Right ventricle myocardium superior (tissue), 1 donor: ENCODE measurements at regions not wholly inside any gene's neighbourhood (a gene's known extent, or its start where the extent isn't known, plus 50 kb on each side); places are given as distances from the start of the nearest gene placed in this dataset.
"Not testable (repeated sequence)": the region's sequence is repeated elsewhere in the genome, so short reads cannot be mapped to it uniquely, and the experiment has no call there.

Experiments
- ATAC-seq: fragments of 200-7000 bp; cut with Tn5 transposase; one replicate; pipeline ENCODE4 v1.9.1; 2020; ENCODE audit warnings: mild to moderate bottlenecking; ENCODE audit not compliant: poor library complexity
- DNase-seq: peaks from one replicate; pipeline ENCODE4 v3.0.0-alpha.2; 2020
- intact Hi-C: fragments of 100-400 bp; cut with DNase I; formaldehyde crosslinking; loops from one replicate; pipeline ENCODE4 v1.11.2; 2022
- donor health status: DM: no; HTN: yes; CAD: no; lungs with severe emphysema.

GRCh38 chr2:20499387-20499786 lies 52.5 kb downstream of the RHOB start:
- intact Hi-C loops = no loop called here
- no peak for DNase-seq
- ATAC-seq = no peak

- no peak for DNase-seq
- intact Hi-C loops = no loop called here
- peak; percentile 15 for ATAC-seq
Measured at GRCh38 chr2:20501974-20502373, 55.1 kb downstream of the RHOB start.

GRCh38 chr2:20502496-20502895 lies 55.6 kb downstream of the RHOB start:
- DNase-seq, ATAC-seq, intact Hi-C loops: not testable (repeated sequence)

DNA sequence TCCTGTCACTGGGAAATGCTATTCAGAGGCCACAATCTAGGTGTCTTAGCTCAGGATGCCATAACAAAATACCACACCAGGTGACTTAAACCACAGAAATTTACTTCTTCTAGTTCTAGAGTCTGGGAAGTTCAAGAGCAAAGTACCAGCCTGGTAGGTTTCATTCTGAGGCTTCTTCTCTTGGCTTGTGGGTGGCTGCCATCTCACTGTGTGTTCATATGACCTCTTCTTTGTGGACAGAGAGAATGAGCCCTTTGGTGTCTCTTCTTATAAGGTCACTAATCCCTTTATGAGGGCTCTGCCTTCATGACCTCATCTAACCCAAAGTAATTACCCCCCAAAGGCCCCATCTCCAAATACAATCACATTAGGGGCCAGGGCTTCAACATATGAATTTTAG lies 57.3 kb downstream of the RHOB start:
- intact Hi-C loops = no loop called here
- DNase-seq = no peak
- no peak for ATAC-seq

GRCh38 chr2:20506201-20506685 lies 59.4 kb downstream of the RHOB start:
- no peak for DNase-seq
- intact Hi-C loops = no loop called here
- no peak for ATAC-seq

GRCh38 chr2:20507166-20507692 lies 60.4 kb downstream of the RHOB start:
- DNase-seq = no peak
- intact Hi-C loops = no loop called here
- no peak for ATAC-seq

GRCh38 chr2:20507711-20508110 lies 60.8 kb downstream of the RHOB start:
- intact Hi-C loops = no loop called here
- DNase-seq (no peak), ATAC-seq (no peak)

DNA sequence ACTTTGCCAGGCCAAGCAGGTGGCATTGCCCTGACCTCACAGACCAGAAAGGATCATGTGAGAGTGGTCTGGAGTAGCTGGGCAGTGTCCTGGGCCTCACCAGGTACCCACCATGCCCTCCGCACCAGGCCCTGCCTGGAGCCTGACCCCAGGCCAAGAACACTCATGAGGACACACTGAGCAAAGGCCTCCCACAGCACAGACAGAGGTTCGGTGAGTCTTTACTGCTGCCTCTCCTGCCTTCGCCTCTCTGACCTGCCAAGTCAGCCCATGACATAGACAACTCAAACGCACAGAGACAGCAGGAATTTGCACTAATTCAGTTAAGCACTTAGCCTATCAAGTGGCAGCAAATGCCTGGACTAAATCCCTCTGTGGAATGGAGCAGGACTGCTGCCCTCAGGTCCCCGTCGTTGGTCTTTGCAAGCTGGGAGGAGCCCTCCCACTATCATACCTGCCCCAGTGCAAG lies 62.5 kb downstream of the RHOB start:
- intact Hi-C loops = no loop called here
- DNase-seq (no peak), ATAC-seq (no peak)

DNA sequence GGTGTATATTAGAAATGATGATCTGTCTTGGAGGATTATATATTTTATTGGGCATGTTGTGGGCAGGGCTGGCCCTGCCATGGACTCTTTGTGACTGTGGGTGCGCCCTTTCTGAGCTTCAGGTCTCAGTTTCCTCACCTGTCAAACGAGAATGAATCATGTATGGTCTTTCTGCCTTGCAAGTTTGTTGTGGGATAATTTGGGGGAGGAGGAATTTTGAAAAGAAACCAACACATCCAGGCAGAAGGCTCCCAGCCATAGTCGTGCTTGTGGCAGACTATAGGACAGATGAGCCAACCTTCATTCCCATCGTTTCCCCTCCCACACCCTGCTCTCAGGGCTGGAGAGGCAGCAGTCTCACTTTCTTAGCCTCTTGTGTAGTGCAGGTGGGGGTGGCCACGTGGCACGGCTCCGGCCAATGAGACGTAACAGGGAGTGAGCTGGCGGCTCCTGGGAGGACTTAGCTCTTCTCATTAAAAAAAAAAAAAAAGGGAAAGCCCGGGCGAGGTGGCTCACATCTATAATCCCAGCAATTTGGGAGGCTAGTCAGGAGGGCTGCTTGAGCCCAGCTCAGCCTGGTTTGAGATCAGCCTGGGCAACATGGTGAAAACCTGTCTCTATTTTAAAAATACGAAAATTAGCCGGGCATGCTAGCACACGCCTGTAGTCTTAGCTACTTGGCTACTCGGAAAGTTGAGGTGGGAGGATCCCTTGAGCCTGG lies 63.1 kb downstream of the RHOB start:
- intact Hi-C loops = no loop called here
- ATAC-seq (peak; percentile 56), DNase-seq (no peak)

DNA sequence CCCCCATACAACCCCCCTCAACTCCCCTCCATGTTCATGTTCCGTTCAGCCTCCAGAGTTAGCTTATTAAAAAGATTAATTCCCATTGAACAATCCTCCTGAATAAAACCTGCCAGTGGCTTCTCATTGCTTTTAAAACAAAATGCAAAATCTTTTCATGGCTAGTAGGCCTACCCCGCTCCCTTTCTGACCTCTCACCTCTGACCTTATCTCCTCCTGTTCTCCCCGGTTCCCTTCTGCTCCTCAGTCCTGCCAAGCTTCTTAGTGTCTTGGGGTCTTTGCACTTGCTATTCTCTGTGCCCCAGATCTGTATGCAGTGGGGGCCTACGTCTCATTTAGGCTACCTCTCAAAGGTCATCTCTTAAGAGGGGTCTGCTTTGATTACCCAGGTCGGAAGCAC lies 64.3 kb downstream of the RHOB start:
- ATAC-seq (no peak), DNase-seq (no peak)
- intact Hi-C loops = no loop called here

DNA sequence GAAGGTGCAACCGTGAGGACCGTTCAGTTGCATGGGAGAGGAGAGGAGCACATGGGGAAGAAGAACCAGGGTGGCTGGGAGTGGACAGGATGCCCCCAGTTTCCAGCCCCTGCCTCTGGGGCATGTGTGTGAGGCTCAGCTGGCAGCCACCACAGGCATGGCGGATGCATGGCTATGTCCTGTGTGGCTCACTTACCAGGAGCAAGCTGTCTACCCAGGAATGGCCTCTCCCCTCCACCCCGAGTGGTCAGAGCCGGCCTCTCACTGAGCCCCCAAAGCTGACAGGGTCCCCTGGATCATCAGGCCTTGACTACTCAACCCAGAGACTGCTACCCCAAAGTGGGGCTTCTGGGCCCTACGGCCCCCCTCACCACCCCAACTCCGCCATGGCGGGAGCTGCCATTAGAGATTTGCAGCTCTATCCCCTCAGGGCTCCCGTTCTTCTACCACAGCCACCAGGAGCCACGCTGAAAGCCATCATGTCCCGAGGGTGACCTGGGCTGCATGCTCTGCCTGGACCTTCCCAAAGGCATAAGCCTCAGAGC lies 65.3 kb downstream of the RHOB start:
- intact Hi-C loops = no loop called here
- ATAC-seq (no peak), DNase-seq (no peak)

DNA sequence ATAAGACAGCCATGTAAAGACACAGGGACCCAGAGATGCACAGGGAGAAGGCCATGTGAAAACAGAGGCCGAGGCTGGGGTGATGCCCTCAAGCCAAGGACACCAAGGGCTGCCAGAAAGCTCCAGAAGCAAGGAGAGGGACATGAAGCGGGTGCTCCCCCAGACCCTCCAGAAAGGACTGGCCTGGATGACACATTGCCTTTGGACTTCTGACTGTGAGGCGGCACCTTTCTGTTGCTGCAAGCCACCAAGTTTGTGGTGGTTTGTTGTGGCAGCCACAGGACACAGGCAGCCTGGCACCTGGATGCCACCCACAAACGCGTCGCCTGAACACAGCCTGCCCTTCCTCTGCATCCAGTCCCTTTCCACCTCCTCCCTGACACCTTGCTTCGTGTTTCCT lies 67.1 kb downstream of the RHOB start:
- no peak for ATAC-seq
- intact Hi-C loops = no loop called here
- no peak for DNase-seq

DNA sequence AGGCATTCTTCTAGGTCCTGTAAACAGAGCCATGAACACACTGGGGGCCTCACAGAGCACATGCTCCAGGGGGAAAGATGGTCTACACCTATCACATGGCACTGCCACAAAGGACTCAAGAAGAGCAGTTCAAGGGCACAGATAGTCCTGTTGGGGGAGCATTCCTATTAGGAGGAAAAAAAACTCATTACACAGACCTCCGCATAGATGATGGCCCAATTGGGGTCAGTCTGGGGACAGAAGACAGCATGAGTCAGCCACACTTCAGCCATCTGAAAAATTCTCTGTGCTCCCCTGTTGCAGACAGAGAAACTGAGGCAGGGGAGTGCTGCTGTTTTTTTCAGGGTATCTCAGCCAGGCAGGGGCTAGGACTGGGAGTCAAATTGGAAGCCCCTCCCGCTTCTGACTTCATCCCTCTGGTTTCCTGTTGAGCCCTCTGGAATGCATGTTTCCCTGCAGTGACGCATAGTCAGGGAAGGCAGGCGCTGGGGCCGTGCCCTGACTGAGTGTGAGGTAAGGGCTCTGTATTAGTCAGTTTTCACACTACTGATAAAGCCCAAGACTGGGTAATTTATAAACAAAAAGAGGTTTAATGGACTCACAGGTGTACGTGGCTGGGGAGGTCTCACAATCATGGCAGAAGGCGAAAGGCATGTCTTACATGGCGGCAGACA lies 67.9 kb downstream of the RHOB start:
- intact Hi-C loops = no loop called here
- DNase-seq (no peak), ATAC-seq (no peak)

DNA sequence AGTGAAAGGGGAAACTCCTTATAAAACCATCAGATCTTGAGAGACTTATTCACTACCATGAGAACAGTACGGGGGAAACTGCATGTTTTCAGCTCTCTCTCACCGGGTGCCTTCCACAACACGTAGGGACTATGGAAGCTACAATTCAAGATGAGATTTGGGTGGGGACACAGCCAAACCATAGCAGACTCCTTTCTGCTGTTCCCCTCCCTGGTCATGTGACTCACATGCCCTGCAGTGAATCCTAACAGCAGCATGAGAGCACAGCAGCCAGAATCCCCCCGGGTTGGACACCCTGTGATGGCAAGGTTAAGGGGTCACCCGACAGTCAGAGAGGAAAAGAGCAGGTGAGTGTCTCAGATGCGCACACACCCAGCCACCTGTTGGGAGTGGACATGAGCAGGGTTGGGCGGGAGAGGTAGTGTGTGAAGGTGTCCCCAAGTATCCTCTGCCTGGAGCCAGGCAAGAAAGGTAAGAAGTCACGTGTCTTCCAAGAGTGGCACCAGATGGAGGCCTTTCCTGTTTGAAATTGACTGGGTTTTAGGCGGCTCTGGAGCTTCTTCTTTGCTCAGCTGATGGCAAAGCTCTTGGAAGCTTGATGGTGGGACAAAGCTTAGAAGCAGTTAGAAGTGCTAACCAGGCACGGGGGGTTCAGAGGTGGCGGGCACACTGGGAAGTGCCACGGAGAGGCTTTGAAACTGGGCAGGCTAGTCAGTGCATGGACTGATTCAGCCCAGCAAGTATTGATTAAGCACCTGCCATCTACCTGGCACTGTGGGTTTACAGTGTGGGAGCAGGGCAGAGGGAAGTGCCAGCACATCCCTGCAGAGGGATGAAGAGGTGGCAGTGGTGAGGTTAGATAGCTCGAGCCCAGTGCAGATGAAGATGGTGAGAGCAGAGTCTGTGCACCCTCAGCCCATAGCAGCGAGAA lies 68.7 kb downstream of the RHOB start:
- intact Hi-C loops = no loop called here
- no peak for ATAC-seq
- no peak for DNase-seq

GRCh38 chr2:20516291-20516645 lies 69.4 kb downstream of the RHOB start:
- DNase-seq (no peak), ATAC-seq (no peak)
- intact Hi-C loops = no loop called here

- no peak for DNase-seq
- peak; percentile 54 for ATAC-seq
- intact Hi-C loops = no loop called here
Measured at GRCh38 chr2:20516646-20517341, 69.9 kb downstream of the RHOB start.

DNA sequence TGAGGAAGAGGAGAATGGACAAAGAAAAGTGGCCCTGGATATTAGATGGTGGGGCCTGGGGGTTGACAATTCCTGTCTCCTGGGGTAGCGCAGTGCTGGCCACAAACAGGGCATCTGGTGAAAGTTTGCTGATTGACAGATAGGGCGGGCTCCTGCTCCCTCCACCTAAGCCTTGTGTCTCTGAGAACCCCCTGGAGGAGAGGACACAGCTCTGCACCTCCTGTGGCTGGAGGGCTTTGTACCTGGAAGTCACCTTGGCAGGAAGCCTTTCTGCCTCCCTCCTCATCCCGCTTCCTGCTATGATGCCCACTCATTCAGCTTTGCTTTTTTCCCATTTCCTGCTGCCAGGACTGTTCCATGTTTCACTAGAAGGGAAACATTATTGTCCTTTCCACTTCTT lies 72.4 kb downstream of the RHOB start:
- intact Hi-C loops = no loop called here
- ATAC-seq (no peak), DNase-seq (no peak)

- intact Hi-C loops = no loop called here
- ATAC-seq = no peak
- DNase-seq = no peak
Measured at GRCh38 chr2:20520128-20520527, 73.3 kb downstream of the RHOB start.
